ENCODE measurements at regions not wholly inside any gene's neighbourhood (a gene's known extent, or its start where the extent isn't known, plus 50 kb on each side); places are given as distances from the start of the nearest gene placed in this dataset.

GRCh38 chr7:106346678-106347217 is 62.0 kb upstream of the NAMPT start:
- TF ChIP-seq SPI1 (IDR thresholded peaks at IDR 0.05; ENCODE audit: low read depth, low read length), result peak; percentile 33; the same call in 1 of the 2 replicates
- no peak for TF ChIP-seq POLR2AphosphoS5 (IDR thresholded peaks at IDR 0.05; ENCODE audit: low read depth, low read length)

All from GM12891 (cell line).